Liver (tissue), 8 donors: ENCODE measurements at regions not wholly inside any gene's neighbourhood (a gene's known extent, or its start where the extent isn't known, plus 50 kb on each side); places are given as distances from the start of the nearest gene placed in this dataset.

ENCODE experiments used
- DNase-seq: peaks from one replicate; pipeline ENCODE4 v3.0.0-alpha.2; 2017; ENCODE audit warnings: low spot score
- H3K27ac ChIP-seq, 2 donors: one replicate each; pipeline ENCODE4 v1.7.0; 2013; ENCODE audit warnings: inconsistent platforms in 2 of 2, low read length in 2 of 2, control low read depth in 1 of 2, low read depth in 1 of 2, mild to moderate bottlenecking in 1 of 2
- H3K27me3 ChIP-seq, 4 donors: one replicate each; pipeline versions ENCODE4 v1.6.1 to v1.7.0; 2013; ENCODE audit warnings: low read length in 3 of 4, inconsistent platforms in 1 of 4, mild to moderate bottlenecking in 1 of 4, moderate library complexity in 1 of 4; ENCODE audit not compliant: control insufficient read depth in 4 of 4, insufficient read depth in 4 of 4
- H3K36me3 ChIP-seq, 4 donors: one replicate each; pipeline versions ENCODE4 v1.6.1 to v1.7.0; 2013; ENCODE audit warnings: low read length in 3 of 4, mild to moderate bottlenecking in 3 of 4, low read depth in 1 of 4, moderate library complexity in 1 of 4; ENCODE audit not compliant: control insufficient read depth in 4 of 4, insufficient read depth in 3 of 4
- H3K4me1 ChIP-seq, 4 donors: one replicate each; pipeline versions ENCODE4 v1.6.1 to v1.7.0; 2013; ENCODE audit warnings: low read length in 3 of 4, mild to moderate bottlenecking in 3 of 4, moderate library complexity in 1 of 4; ENCODE audit not compliant: control insufficient read depth in 4 of 4, insufficient read depth in 4 of 4
- H3K4me3 ChIP-seq, 3 donors: one replicate each; pipeline versions ENCODE4 v1.6.1 to v1.7.0; 2013; ENCODE audit warnings: low read length in 3 of 3, control low read depth in 1 of 3, low read depth in 1 of 3, mild to moderate bottlenecking in 1 of 3
- H3K9ac ChIP-seq, 2 donors: one replicate each; pipeline ENCODE4 v1.7.0; 2013; ENCODE audit warnings: low read length in 2 of 2, mild to moderate bottlenecking in 2 of 2, moderate library complexity in 2 of 2, control low read depth in 1 of 2, low read depth in 1 of 2
- H3K9me3 ChIP-seq, 4 donors: one replicate each; pipeline versions ENCODE4 v1.6.1 to v1.7.0; 2013; ENCODE audit warnings: low read length in 3 of 4; ENCODE audit not compliant: control insufficient read depth in 4 of 4
- EGR1 ChIP-seq, 2 donors: IDR thresholded peaks; 2 replicates each; pipeline ENCODE4 v1.6.1; 2016 to 2018; ENCODE audit warnings: antibody characterized with exemption in 2 of 2, low read depth in 2 of 2
- FOXA1 ChIP-seq: IDR thresholded peaks from 2 replicates; pipeline ENCODE4 v1.6.1; 2016; ENCODE audit warnings: antibody characterized with exemption
- FOXA2 ChIP-seq: IDR thresholded peaks from 2 replicates; pipeline ENCODE4 v1.6.1; 2016; ENCODE audit warnings: antibody characterized with exemption
- GABPA ChIP-seq, 2 donors: IDR thresholded peaks in 1 of 2; conservative IDR thresholded peaks in 1 of 2; 2 replicates each; pipeline ENCODE4 v1.6.1; 2016; ENCODE audit warnings: antibody characterized with exemption in 2 of 2, mild to moderate bottlenecking in 1 of 2, moderate library complexity in 1 of 2
- HNF4A ChIP-seq, 2 donors: conservative IDR thresholded peaks; 2 replicates each; pipeline ENCODE4 v1.6.1; 2016; ENCODE audit warnings: antibody characterized with exemption in 2 of 2, mild to moderate bottlenecking in 2 of 2
- HNF4G ChIP-seq: IDR thresholded peaks from 2 replicates; pipeline ENCODE4 v1.6.1; 2016; ENCODE audit warnings: antibody characterized with exemption
- JUND ChIP-seq, 2 donors: IDR thresholded peaks; 2 replicates each; pipeline ENCODE4 v1.6.1; 2016; ENCODE audit warnings: antibody characterized with exemption in 2 of 2
- NR2F2 ChIP-seq: IDR thresholded peaks from 2 replicates; pipeline ENCODE4 v1.6.1; 2016; ENCODE audit warnings: antibody characterized with exemption
- RAD21 ChIP-seq, 2 donors: IDR thresholded peaks; 2 replicates each; pipeline ENCODE4 v1.6.1; 2016; ENCODE audit warnings: antibody characterized with exemption in 2 of 2, mild to moderate bottlenecking in 2 of 2
- RXRA ChIP-seq, 2 donors: IDR thresholded peaks; 2 replicates each; pipeline ENCODE4 v1.6.1; 2017 to 2018; ENCODE audit warnings: antibody characterized with exemption in 2 of 2, mild to moderate bottlenecking in 1 of 2
- SP1 ChIP-seq: IDR thresholded peaks from 2 replicates; pipeline ENCODE4 v1.6.1; 2018; ENCODE audit warnings: antibody characterized with exemption, mild to moderate bottlenecking
- YY1 ChIP-seq: IDR thresholded peaks from 2 replicates; pipeline ENCODE4 v1.6.1; 2016; ENCODE audit warnings: antibody characterized with exemption, mild to moderate bottlenecking
- WGBS: extraction: QIAGEN DNeasy Blood & Tissue Kit; methylation state at CpG from one replicate; pipeline ENCODE4 v1.1.7; 2013; 5-methylcytosine and 5-hydroxymethylcytosine counted together
- TF ChIP-seq, protein P1 (sequence below): IDR thresholded peaks from 2 replicates; pipeline ENCODE4 v1.6.1; 2016; ENCODE audit warnings: antibody characterized with exemption
- TF ChIP-seq, protein P2 (sequence below): IDR thresholded peaks from 2 replicates; pipeline ENCODE4 v1.6.1; 2016; ENCODE audit warnings: antibody characterized with exemption, mild to moderate bottlenecking
- TF ChIP-seq, protein P3 (sequence below): fragments of 150-350 bp; IDR thresholded peaks from 2 replicates; pipeline ENCODE4 v1.5.1; 2017; ENCODE audit warnings: improper control_type of control experiment, low read depth, low read length; ENCODE audit not compliant: missing input control
- TF ChIP-seq, protein P4 (sequence below): IDR thresholded peaks from 2 replicates; pipeline ENCODE4 v1.6.1; 2016; ENCODE audit warnings: antibody characterized with exemption
- TF ChIP-seq, protein P5 (sequence below): IDR thresholded peaks from 2 replicates; pipeline ENCODE4 v1.6.1; 2016; ENCODE audit warnings: antibody characterized with exemption
- donor health status: healthy.
- donor health status: healthy.
- donor health status: healthy.
- donor health status: healthy.
- donor health status: healthy.

DNA sequence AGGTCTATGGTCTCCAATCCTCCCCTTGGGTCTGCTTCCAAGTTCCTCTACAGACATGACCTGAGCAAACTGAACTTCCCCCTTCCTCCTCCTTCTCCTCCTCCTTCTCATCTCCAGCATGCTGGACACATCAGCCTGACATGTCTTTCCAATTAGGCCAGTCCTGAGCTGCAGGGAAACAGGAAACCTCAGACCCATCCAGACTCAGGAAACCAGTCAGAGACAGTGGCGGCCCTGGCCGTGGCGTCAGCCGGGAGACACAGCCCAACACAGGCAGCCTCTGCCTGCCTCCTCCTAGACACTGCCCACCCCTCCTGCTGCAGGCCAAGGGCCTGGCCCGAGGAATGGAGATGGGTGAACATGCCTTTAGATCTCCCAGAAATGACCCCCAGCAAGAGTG, 468.8 kb downstream of the BCL11B start:
- H3K9me3 ChIP-seq: peaks cover 0 to 4% (median under 1%) of the 10 kb centered on the region in 4 donors
- no peaks in the 10 kb centered on the region for H3K4me1 ChIP-seq
- no peaks in the 10 kb centered on the region for H3K36me3 ChIP-seq
- H3K27ac ChIP-seq: no peak overlapping the region
- DNase-seq: no peak
- WGBS: 59% methylated on average over 5 of the region's 5 CpGs
- TF ChIP-seq EGR1 (IDR thresholded peaks at IDR 0.05; ENCODE audit: low read depth in 2 of 2): no peak
- no peak for TF ChIP-seq FOXA1
- no peak for TF ChIP-seq FOXA2
- no peak for TF ChIP-seq SP1
- no peak for TF ChIP-seq YY1
- TF ChIP-seq, protein P1, sequence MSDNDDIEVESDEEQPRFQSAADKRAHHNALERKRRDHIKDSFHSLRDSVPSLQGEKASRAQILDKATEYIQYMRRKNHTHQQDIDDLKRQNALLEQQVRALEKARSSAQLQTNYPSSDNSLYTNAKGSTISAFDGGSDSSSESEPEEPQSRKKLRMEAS: no peak
- no peak for TF ChIP-seq JUND (IDR thresholded peaks at IDR 0.05)
- TF ChIP-seq RXRA (IDR thresholded peaks at IDR 0.05): no peak
- TF ChIP-seq, protein P2, sequence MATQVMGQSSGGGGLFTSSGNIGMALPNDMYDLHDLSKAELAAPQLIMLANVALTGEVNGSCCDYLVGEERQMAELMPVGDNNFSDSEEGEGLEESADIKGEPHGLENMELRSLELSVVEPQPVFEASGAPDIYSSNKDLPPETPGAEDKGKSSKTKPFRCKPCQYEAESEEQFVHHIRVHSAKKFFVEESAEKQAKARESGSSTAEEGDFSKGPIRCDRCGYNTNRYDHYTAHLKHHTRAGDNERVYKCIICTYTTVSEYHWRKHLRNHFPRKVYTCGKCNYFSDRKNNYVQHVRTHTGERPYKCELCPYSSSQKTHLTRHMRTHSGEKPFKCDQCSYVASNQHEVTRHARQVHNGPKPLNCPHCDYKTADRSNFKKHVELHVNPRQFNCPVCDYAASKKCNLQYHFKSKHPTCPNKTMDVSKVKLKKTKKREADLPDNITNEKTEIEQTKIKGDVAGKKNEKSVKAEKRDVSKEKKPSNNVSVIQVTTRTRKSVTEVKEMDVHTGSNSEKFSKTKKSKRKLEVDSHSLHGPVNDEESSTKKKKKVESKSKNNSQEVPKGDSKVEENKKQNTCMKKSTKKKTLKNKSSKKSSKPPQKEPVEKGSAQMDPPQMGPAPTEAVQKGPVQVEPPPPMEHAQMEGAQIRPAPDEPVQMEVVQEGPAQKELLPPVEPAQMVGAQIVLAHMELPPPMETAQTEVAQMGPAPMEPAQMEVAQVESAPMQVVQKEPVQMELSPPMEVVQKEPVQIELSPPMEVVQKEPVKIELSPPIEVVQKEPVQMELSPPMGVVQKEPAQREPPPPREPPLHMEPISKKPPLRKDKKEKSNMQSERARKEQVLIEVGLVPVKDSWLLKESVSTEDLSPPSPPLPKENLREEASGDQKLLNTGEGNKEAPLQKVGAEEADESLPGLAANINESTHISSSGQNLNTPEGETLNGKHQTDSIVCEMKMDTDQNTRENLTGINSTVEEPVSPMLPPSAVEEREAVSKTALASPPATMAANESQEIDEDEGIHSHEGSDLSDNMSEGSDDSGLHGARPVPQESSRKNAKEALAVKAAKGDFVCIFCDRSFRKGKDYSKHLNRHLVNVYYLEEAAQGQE: no peak
- TF ChIP-seq RAD21 (IDR thresholded peaks at IDR 0.05): no peak
- no peak for TF ChIP-seq HNF4G
- no peak for TF ChIP-seq NR2F2
- TF ChIP-seq, protein P3, sequence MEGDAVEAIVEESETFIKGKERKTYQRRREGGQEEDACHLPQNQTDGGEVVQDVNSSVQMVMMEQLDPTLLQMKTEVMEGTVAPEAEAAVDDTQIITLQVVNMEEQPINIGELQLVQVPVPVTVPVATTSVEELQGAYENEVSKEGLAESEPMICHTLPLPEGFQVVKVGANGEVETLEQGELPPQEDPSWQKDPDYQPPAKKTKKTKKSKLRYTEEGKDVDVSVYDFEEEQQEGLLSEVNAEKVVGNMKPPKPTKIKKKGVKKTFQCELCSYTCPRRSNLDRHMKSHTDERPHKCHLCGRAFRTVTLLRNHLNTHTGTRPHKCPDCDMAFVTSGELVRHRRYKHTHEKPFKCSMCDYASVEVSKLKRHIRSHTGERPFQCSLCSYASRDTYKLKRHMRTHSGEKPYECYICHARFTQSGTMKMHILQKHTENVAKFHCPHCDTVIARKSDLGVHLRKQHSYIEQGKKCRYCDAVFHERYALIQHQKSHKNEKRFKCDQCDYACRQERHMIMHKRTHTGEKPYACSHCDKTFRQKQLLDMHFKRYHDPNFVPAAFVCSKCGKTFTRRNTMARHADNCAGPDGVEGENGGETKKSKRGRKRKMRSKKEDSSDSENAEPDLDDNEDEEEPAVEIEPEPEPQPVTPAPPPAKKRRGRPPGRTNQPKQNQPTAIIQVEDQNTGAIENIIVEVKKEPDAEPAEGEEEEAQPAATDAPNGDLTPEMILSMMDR: no peak
- no peak for TF ChIP-seq HNF4A (conservative IDR thresholded peaks at IDR 0.05)
- TF ChIP-seq GABPA (IDR thresholded peaks at IDR 0.05 in 1 of 2, conservative IDR thresholded peaks at IDR 0.05 in 1 of 2): no peak
- TF ChIP-seq, protein P4, sequence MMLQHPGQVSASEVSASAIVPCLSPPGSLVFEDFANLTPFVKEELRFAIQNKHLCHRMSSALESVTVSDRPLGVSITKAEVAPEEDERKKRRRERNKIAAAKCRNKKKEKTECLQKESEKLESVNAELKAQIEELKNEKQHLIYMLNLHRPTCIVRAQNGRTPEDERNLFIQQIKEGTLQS: no peak
- TF ChIP-seq, protein P5, sequence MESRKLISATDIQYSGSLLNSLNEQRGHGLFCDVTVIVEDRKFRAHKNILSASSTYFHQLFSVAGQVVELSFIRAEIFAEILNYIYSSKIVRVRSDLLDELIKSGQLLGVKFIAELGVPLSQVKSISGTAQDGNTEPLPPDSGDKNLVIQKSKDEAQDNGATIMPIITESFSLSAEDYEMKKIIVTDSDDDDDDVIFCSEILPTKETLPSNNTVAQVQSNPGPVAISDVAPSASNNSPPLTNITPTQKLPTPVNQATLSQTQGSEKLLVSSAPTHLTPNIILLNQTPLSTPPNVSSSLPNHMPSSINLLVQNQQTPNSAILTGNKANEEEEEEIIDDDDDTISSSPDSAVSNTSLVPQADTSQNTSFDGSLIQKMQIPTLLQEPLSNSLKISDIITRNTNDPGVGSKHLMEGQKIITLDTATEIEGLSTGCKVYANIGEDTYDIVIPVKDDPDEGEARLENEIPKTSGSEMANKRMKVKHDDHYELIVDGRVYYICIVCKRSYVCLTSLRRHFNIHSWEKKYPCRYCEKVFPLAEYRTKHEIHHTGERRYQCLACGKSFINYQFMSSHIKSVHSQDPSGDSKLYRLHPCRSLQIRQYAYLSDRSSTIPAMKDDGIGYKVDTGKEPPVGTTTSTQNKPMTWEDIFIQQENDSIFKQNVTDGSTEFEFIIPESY: no peak
- H3K9ac ChIP-seq: no peak overlapping the region
- no peak overlapping the region for H3K4me3 ChIP-seq
- no peaks in the 10 kb centered on the region for H3K27me3 ChIP-seq
